Panc1 (cell line): ENCODE measurements at regions not wholly inside any gene's neighbourhood (a gene's known extent, or its start where the extent isn't known, plus 50 kb on each side); places are given as distances from the start of the nearest gene placed in this dataset.

ENCODE experiments used
- ATAC-seq: fragments of 200-7000 bp; cut with Tn5 transposase; 2 replicates; pipeline ENCODE4 v1.9.1; 2020; ENCODE audit warnings: mild to moderate bottlenecking, moderate library complexity
- BruUV-seq: library from RNA; stranded (reverse); fragments of 400-500 nt; replicated peaks from 2 replicates; lab custom pipeline; 2021; lab: Mats Ljungman, UMichigan
- CTCF ChIA-PET: fragments of 300-600 bp; sonication (Branson Sonifier 250); formaldehyde crosslinking; loops from one replicate; lab custom pipeline; 2022; ENCODE audit warnings: antibody characterized with exemption; lab: Charles Lee
- POLR2A ChIA-PET: fragments of 300-600 bp; sonication (Branson Sonifier 250); formaldehyde crosslinking; loops from one replicate; lab custom pipeline; 2022; ENCODE audit warnings: antibody characterized with exemption; lab: Charles Lee
- DNase-seq: peaks from one replicate; pipeline ENCODE4 v3.0.0-alpha.2; 2010; ENCODE audit warnings: low read depth, low spot score
- H3K27ac ChIP-seq: 2 replicates; pipeline ENCODE4 v1.5.1; 2011; ENCODE audit warnings: mild to moderate bottlenecking, low read length, inconsistent platforms
- H3K27me3 ChIP-seq: fragments of 200-500 bp; sonication (Bioruptor generic); 2 replicates; pipeline ENCODE4 v1.6.0; 2014; ENCODE audit warnings: low read length, inconsistent platforms; ENCODE audit not compliant: control insufficient read depth, insufficient read depth
- H3K36me3 ChIP-seq: fragments of 200-500 bp; sonication (Bioruptor generic); 2 replicates; pipeline ENCODE4 v1.5.1; 2014; ENCODE audit warnings: inconsistent platforms, mild to moderate bottlenecking, low read length, moderate library complexity; ENCODE audit not compliant: control insufficient read depth, insufficient read depth
- H3K4me1 ChIP-seq: 2 replicates; pipeline ENCODE4 v1.5.1; 2011; ENCODE audit warnings: inconsistent platforms, mild to moderate bottlenecking, low read length, moderate library complexity; ENCODE audit not compliant: control insufficient read depth, insufficient read depth
- H3K4me3 ChIP-seq, 2 experiments: 2 replicates each; pipeline ENCODE4 v1.5.1; 2011 to 2012; ENCODE audit warnings: low read depth in 2 of 2, low read length in 2 of 2, mild to moderate bottlenecking in 2 of 2, inconsistent platforms in 1 of 2, moderate library complexity in 1 of 2
- H3K9me3 ChIP-seq: fragments of 200-500 bp; sonication (Bioruptor generic); 2 replicates; pipeline ENCODE4 v1.5.1; 2014; ENCODE audit warnings: low read depth, mild to moderate bottlenecking, inconsistent platforms, low read length, moderate library complexity; ENCODE audit not compliant: control insufficient read depth, insufficient read depth
- CTCF ChIP-seq: fragments of 450-650 bp; IDR thresholded peaks from 2 replicates; pipeline ENCODE4 v1.5.1; 2017; ENCODE audit warnings: mild to moderate bottlenecking
- POLR2AphosphoS5 ChIP-seq: IDR thresholded peaks from 2 replicates; pipeline ENCODE4 v1.6.1; 2012; ENCODE audit warnings: mild to moderate bottlenecking, low read depth, low read length, moderate library complexity
- REST ChIP-seq, 2 experiments: IDR thresholded peaks; 2 replicates each; pipeline ENCODE4 v1.6.1; 2011 to 2012; ENCODE audit warnings: low read depth in 2 of 2, control low read depth in 1 of 2, low read length in 1 of 2, mild to moderate bottlenecking in 1 of 2, moderate library complexity in 1 of 2; ENCODE audit not compliant: insufficient read depth in 1 of 2
- SIN3A ChIP-seq: IDR thresholded peaks from 2 replicates; pipeline ENCODE4 v1.6.1; 2012; ENCODE audit warnings: low read depth, mild to moderate bottlenecking, low read length, moderate library complexity, borderline replicate concordance; ENCODE audit not compliant: insufficient read depth
- TCF7L2 ChIP-seq: IDR thresholded peaks from 2 replicates; pipeline ENCODE4 v1.6.1; 2011; ENCODE audit warnings: mild to moderate bottlenecking, low read depth, low read length, inconsistent platforms
- in situ Hi-C: cut with HindIII; loops from 2 replicates; pipeline ENCODE4 v1.10.0; 2016; ENCODE audit warnings: low sequenced_read_pairs, low pct_unique_long_range_greater_than_20kb
- intact Hi-C: fragments of 100-400 bp; cut with micrococcal nuclease; formaldehyde crosslinking; loops from one replicate; pipeline ENCODE4 v1.10.0; 2022; ENCODE audit not compliant: unreplicated experiment

GRCh38 chr9:86836266-86836665 is 111.0 kb downstream of the GAS1 start:
- POLR2A ChIA-PET: no interaction called here
- CTCF ChIA-PET: no interaction called here
- in situ Hi-C loops: no loop called here

DNA sequence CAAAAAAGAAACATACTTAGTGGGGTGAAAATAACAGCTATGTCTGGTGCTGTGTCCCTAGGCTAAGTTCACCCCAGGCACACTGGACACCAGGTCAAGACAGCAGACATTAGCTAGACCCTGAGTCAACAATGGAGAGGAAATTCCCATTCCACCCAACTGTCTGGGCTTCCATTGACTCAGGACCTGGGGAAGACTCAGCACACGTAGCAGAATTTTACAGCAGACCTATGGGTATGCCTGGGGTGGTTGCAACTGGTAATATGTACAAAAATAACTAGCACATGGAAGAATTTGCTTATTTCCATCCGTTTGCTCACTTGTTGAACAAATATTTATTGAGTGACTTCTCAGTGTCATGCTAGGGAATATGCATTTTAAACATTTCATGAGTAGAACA is 117.0 kb downstream of the GAS1 start:
- Histone ChIP-seq H3K9me3 (no peaks in the 10 kb centered on the region), H3K4me3 (no peak overlapping the region), H3K36me3 (no peaks in the 10 kb centered on the region), H3K27me3 (no peaks in the 10 kb centered on the region), H3K27ac (no peak overlapping the region), H3K4me1 (no peaks in the 10 kb centered on the region)
- POLR2A ChIA-PET: no interaction called here
- intact Hi-C loops: no loop called here
- no peak for ATAC-seq
- in situ Hi-C loops: no loop called here
- TF ChIP-seq POLR2AphosphoS5 (no peak), TCF7L2 (no peak), REST (IDR thresholded peaks at IDR 0.05; ENCODE audit: insufficient read depth in 1 of 2, low read depth in 2 of 2, low read length in 1 of 2) (no peak), SIN3A (no peak), CTCF (no peak)
- DNase-seq: no peak
- no TSS peak for BruUV-seq
- CTCF ChIA-PET: no interaction called here

More at GRCh38 chr9:86836266-86836665, 111.0 kb downstream of the GAS1 start:
- DNase-seq (no peak), ATAC-seq (no peak)
- intact Hi-C loops: no loop called here
- Histone ChIP-seq H3K27me3 (no peaks in the 10 kb centered on the region), H3K27ac (no peak overlapping the region), H3K9me3 (no peaks in the 10 kb centered on the region), H3K4me1 (no peaks in the 10 kb centered on the region), H3K4me3 (no peak overlapping the region), H3K36me3 (no peaks in the 10 kb centered on the region)
- TF ChIP-seq REST (IDR thresholded peaks at IDR 0.05; ENCODE audit: insufficient read depth in 1 of 2, low read depth in 2 of 2, low read length in 1 of 2): no peak
- TF ChIP-seq POLR2AphosphoS5: no peak
- TF ChIP-seq CTCF: no peak
- no peak for TF ChIP-seq SIN3A
- no peak for TF ChIP-seq TCF7L2
- no TSS peak for BruUV-seq
